Liver (tissue), 7 donors: ENCODE measurements at regions not wholly inside any gene's neighbourhood (a gene's known extent, or its start where the extent isn't known, plus 50 kb on each side); places are given as distances from the start of the nearest gene placed in this dataset.

ENCODE experiments used
- DNase-seq: peaks from one replicate; pipeline ENCODE4 v3.0.0-alpha.2; 2017; ENCODE audit warnings: low spot score
- H3K27ac ChIP-seq, 2 donors: one replicate each; pipeline ENCODE4 v1.7.0; 2013; ENCODE audit warnings: inconsistent platforms in 2 of 2, low read length in 2 of 2, control low read depth in 1 of 2, low read depth in 1 of 2, mild to moderate bottlenecking in 1 of 2
- H3K27me3 ChIP-seq, 4 donors: one replicate each; pipeline versions ENCODE4 v1.6.1 to v1.7.0; 2013; ENCODE audit warnings: low read length in 3 of 4, inconsistent platforms in 1 of 4, mild to moderate bottlenecking in 1 of 4, moderate library complexity in 1 of 4; ENCODE audit not compliant: control insufficient read depth in 4 of 4, insufficient read depth in 4 of 4
- H3K36me3 ChIP-seq, 4 donors: one replicate each; pipeline versions ENCODE4 v1.6.1 to v1.7.0; 2013; ENCODE audit warnings: low read length in 3 of 4, mild to moderate bottlenecking in 3 of 4, low read depth in 1 of 4, moderate library complexity in 1 of 4; ENCODE audit not compliant: control insufficient read depth in 4 of 4, insufficient read depth in 3 of 4
- H3K4me1 ChIP-seq, 4 donors: one replicate each; pipeline versions ENCODE4 v1.6.1 to v1.7.0; 2013; ENCODE audit warnings: low read length in 3 of 4, mild to moderate bottlenecking in 3 of 4, moderate library complexity in 1 of 4; ENCODE audit not compliant: control insufficient read depth in 4 of 4, insufficient read depth in 4 of 4
- H3K4me3 ChIP-seq, 3 donors: one replicate each; pipeline versions ENCODE4 v1.6.1 to v1.7.0; 2013; ENCODE audit warnings: low read length in 3 of 3, control low read depth in 1 of 3, low read depth in 1 of 3, mild to moderate bottlenecking in 1 of 3
- H3K9ac ChIP-seq, 2 donors: one replicate each; pipeline ENCODE4 v1.7.0; 2013; ENCODE audit warnings: low read length in 2 of 2, mild to moderate bottlenecking in 2 of 2, moderate library complexity in 2 of 2, control low read depth in 1 of 2, low read depth in 1 of 2
- H3K9me3 ChIP-seq, 4 donors: one replicate each; pipeline versions ENCODE4 v1.6.1 to v1.7.0; 2013; ENCODE audit warnings: low read length in 3 of 4; ENCODE audit not compliant: control insufficient read depth in 4 of 4
- EGR1 ChIP-seq, 2 donors: IDR thresholded peaks; 2 replicates each; pipeline ENCODE4 v1.6.1; 2016 to 2018; ENCODE audit warnings: antibody characterized with exemption in 2 of 2, low read depth in 2 of 2
- FOXA1 ChIP-seq: IDR thresholded peaks from 2 replicates; pipeline ENCODE4 v1.6.1; 2016; ENCODE audit warnings: antibody characterized with exemption
- FOXA2 ChIP-seq: IDR thresholded peaks from 2 replicates; pipeline ENCODE4 v1.6.1; 2016; ENCODE audit warnings: antibody characterized with exemption
- GABPA ChIP-seq, 2 donors: IDR thresholded peaks in 1 of 2; conservative IDR thresholded peaks in 1 of 2; 2 replicates each; pipeline ENCODE4 v1.6.1; 2016; ENCODE audit warnings: antibody characterized with exemption in 2 of 2, mild to moderate bottlenecking in 1 of 2, moderate library complexity in 1 of 2
- HNF4A ChIP-seq, 2 donors: conservative IDR thresholded peaks; 2 replicates each; pipeline ENCODE4 v1.6.1; 2016; ENCODE audit warnings: antibody characterized with exemption in 2 of 2, mild to moderate bottlenecking in 2 of 2
- HNF4G ChIP-seq: IDR thresholded peaks from 2 replicates; pipeline ENCODE4 v1.6.1; 2016; ENCODE audit warnings: antibody characterized with exemption
- JUND ChIP-seq, 2 donors: IDR thresholded peaks; 2 replicates each; pipeline ENCODE4 v1.6.1; 2016; ENCODE audit warnings: antibody characterized with exemption in 2 of 2
- NR2F2 ChIP-seq: IDR thresholded peaks from 2 replicates; pipeline ENCODE4 v1.6.1; 2016; ENCODE audit warnings: antibody characterized with exemption
- RAD21 ChIP-seq, 2 donors: IDR thresholded peaks; 2 replicates each; pipeline ENCODE4 v1.6.1; 2016; ENCODE audit warnings: antibody characterized with exemption in 2 of 2, mild to moderate bottlenecking in 2 of 2
- RXRA ChIP-seq, 2 donors: IDR thresholded peaks; 2 replicates each; pipeline ENCODE4 v1.6.1; 2017 to 2018; ENCODE audit warnings: antibody characterized with exemption in 2 of 2, mild to moderate bottlenecking in 1 of 2
- SP1 ChIP-seq: IDR thresholded peaks from 2 replicates; pipeline ENCODE4 v1.6.1; 2018; ENCODE audit warnings: antibody characterized with exemption, mild to moderate bottlenecking
- TAF1 ChIP-seq: conservative IDR thresholded peaks from 2 replicates; pipeline ENCODE4 v1.6.1; 2016; ENCODE audit warnings: antibody characterized with exemption, mild to moderate bottlenecking
- YY1 ChIP-seq: IDR thresholded peaks from 2 replicates; pipeline ENCODE4 v1.6.1; 2016; ENCODE audit warnings: antibody characterized with exemption, mild to moderate bottlenecking
- TF ChIP-seq, protein P1 (sequence below): IDR thresholded peaks from 2 replicates; pipeline ENCODE4 v1.6.1; 2016; ENCODE audit warnings: antibody characterized with exemption
- TF ChIP-seq, protein P2 (sequence below): IDR thresholded peaks from 2 replicates; pipeline ENCODE4 v1.6.1; 2016; ENCODE audit warnings: antibody characterized with exemption, mild to moderate bottlenecking
- TF ChIP-seq, protein P3 (sequence below): fragments of 150-350 bp; IDR thresholded peaks from 2 replicates; pipeline ENCODE4 v1.5.1; 2017; ENCODE audit warnings: improper control_type of control experiment, low read depth, low read length; ENCODE audit not compliant: missing input control
- TF ChIP-seq, protein P4 (sequence below): IDR thresholded peaks from 2 replicates; pipeline ENCODE4 v1.6.1; 2016; ENCODE audit warnings: antibody characterized with exemption
- TF ChIP-seq, protein P5 (sequence below): IDR thresholded peaks from 2 replicates; pipeline ENCODE4 v1.6.1; 2016; ENCODE audit warnings: antibody characterized with exemption
- donor health status: healthy.
- donor health status: healthy.
- donor health status: healthy.
- donor health status: healthy.

DNA sequence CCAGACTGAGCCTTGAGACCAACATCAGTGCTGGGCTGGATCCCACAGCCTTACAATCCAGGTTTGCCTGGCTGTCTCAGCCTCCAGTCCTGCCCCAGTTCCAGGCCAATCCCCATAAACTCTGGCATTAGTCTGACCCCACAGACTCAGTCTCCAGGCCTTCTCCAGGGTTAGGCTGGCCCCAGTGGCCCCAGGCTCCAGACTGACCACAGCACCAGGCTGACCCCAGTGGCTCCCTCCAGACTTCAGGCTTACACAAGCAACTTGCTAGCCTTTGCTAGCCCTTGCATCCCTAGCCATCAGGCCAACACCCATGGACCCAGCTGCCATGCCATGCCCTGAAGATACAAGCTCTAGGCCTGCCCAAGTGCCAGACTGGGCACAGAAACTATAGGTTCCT is 1326.0 kb upstream of the C9orf72 start:
- Histone ChIP-seq H3K4me1 (no peaks in the 10 kb centered on the region), H3K9me3 (peaks cover 0 to 3% (median 0%) of the 10 kb centered on the region in 4 donors), H3K9ac (no peak overlapping the region), H3K36me3 (no peaks in the 10 kb centered on the region), H3K27me3 (no peaks in the 10 kb centered on the region), H3K4me3 (no peak overlapping the region), H3K27ac (no peak overlapping the region)
- TF ChIP-seq SP1 = no peak
- TF ChIP-seq, protein P1, sequence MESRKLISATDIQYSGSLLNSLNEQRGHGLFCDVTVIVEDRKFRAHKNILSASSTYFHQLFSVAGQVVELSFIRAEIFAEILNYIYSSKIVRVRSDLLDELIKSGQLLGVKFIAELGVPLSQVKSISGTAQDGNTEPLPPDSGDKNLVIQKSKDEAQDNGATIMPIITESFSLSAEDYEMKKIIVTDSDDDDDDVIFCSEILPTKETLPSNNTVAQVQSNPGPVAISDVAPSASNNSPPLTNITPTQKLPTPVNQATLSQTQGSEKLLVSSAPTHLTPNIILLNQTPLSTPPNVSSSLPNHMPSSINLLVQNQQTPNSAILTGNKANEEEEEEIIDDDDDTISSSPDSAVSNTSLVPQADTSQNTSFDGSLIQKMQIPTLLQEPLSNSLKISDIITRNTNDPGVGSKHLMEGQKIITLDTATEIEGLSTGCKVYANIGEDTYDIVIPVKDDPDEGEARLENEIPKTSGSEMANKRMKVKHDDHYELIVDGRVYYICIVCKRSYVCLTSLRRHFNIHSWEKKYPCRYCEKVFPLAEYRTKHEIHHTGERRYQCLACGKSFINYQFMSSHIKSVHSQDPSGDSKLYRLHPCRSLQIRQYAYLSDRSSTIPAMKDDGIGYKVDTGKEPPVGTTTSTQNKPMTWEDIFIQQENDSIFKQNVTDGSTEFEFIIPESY = no peak
- TF ChIP-seq GABPA (IDR thresholded peaks at IDR 0.05 in 1 of 2, conservative IDR thresholded peaks at IDR 0.05 in 1 of 2) = no peak
- TF ChIP-seq, protein P2, sequence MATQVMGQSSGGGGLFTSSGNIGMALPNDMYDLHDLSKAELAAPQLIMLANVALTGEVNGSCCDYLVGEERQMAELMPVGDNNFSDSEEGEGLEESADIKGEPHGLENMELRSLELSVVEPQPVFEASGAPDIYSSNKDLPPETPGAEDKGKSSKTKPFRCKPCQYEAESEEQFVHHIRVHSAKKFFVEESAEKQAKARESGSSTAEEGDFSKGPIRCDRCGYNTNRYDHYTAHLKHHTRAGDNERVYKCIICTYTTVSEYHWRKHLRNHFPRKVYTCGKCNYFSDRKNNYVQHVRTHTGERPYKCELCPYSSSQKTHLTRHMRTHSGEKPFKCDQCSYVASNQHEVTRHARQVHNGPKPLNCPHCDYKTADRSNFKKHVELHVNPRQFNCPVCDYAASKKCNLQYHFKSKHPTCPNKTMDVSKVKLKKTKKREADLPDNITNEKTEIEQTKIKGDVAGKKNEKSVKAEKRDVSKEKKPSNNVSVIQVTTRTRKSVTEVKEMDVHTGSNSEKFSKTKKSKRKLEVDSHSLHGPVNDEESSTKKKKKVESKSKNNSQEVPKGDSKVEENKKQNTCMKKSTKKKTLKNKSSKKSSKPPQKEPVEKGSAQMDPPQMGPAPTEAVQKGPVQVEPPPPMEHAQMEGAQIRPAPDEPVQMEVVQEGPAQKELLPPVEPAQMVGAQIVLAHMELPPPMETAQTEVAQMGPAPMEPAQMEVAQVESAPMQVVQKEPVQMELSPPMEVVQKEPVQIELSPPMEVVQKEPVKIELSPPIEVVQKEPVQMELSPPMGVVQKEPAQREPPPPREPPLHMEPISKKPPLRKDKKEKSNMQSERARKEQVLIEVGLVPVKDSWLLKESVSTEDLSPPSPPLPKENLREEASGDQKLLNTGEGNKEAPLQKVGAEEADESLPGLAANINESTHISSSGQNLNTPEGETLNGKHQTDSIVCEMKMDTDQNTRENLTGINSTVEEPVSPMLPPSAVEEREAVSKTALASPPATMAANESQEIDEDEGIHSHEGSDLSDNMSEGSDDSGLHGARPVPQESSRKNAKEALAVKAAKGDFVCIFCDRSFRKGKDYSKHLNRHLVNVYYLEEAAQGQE = no peak
- TF ChIP-seq, protein P3, sequence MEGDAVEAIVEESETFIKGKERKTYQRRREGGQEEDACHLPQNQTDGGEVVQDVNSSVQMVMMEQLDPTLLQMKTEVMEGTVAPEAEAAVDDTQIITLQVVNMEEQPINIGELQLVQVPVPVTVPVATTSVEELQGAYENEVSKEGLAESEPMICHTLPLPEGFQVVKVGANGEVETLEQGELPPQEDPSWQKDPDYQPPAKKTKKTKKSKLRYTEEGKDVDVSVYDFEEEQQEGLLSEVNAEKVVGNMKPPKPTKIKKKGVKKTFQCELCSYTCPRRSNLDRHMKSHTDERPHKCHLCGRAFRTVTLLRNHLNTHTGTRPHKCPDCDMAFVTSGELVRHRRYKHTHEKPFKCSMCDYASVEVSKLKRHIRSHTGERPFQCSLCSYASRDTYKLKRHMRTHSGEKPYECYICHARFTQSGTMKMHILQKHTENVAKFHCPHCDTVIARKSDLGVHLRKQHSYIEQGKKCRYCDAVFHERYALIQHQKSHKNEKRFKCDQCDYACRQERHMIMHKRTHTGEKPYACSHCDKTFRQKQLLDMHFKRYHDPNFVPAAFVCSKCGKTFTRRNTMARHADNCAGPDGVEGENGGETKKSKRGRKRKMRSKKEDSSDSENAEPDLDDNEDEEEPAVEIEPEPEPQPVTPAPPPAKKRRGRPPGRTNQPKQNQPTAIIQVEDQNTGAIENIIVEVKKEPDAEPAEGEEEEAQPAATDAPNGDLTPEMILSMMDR = no peak
- TF ChIP-seq HNF4G = no peak
- no peak for TF ChIP-seq EGR1 (IDR thresholded peaks at IDR 0.05; ENCODE audit: low read depth in 2 of 2)
- no peak for TF ChIP-seq RAD21 (IDR thresholded peaks at IDR 0.05)
- TF ChIP-seq FOXA1 = no peak
- no peak for TF ChIP-seq NR2F2
- TF ChIP-seq, protein P4, sequence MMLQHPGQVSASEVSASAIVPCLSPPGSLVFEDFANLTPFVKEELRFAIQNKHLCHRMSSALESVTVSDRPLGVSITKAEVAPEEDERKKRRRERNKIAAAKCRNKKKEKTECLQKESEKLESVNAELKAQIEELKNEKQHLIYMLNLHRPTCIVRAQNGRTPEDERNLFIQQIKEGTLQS = no peak
- no peak for TF ChIP-seq YY1
- no peak for TF ChIP-seq RXRA (IDR thresholded peaks at IDR 0.05)
- no peak for TF ChIP-seq FOXA2
- no peak for TF ChIP-seq HNF4A (conservative IDR thresholded peaks at IDR 0.05)
- TF ChIP-seq, protein P5, sequence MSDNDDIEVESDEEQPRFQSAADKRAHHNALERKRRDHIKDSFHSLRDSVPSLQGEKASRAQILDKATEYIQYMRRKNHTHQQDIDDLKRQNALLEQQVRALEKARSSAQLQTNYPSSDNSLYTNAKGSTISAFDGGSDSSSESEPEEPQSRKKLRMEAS = no peak
- no peak for TF ChIP-seq TAF1
- no peak for TF ChIP-seq JUND (IDR thresholded peaks at IDR 0.05)
- no peak for DNase-seq
